WTC11 (cell line): ENCODE measurements at regions not wholly inside any gene's neighbourhood (a gene's known extent, or its start where the extent isn't known, plus 50 kb on each side); places are given as distances from the start of the nearest gene placed in this dataset.

Source experiments
- ATAC-seq: fragments of 200-7000 bp; cut with Tn5 transposase; 2 replicates; pipeline ENCODE4 v1.10.0; 2021; ENCODE audit warnings: mild to moderate bottlenecking, moderate library complexity
- CTCF ChIA-PET: fragments of 300-600 bp; sonication (Branson Sonifier 250); formaldehyde crosslinking; loops from one replicate; lab custom pipeline; 2021; ENCODE audit warnings: antibody characterized with exemption; lab: Charles Lee
- POLR2A ChIA-PET: fragments of 350-600 bp; sonication (Branson Sonifier 250); formaldehyde crosslinking; loops from one replicate; lab custom pipeline; 2021; ENCODE audit warnings: antibody characterized with exemption; lab: Charles Lee
- DNase-seq: peaks from one replicate; pipeline ENCODE4 v3.0.0; 2021; ENCODE audit warnings: low spot score
- H3K27ac Mint-ChIP-seq: 2 replicates; pipeline ENCODE4 v1.8.0; 2021; ENCODE audit warnings: mixed read lengths
- H3K27me3 Mint-ChIP-seq: 2 replicates; pipeline ENCODE4 v1.8.0; 2021; ENCODE audit warnings: low read depth, mild to moderate bottlenecking, moderate library complexity, mixed read lengths
- H3K36me3 Mint-ChIP-seq: 2 replicates; pipeline ENCODE4 v1.8.0; 2021; ENCODE audit warnings: mixed read lengths
- H3K4me1 Mint-ChIP-seq: 2 replicates; pipeline ENCODE4 v1.8.0; 2022; ENCODE audit warnings: mixed read lengths
- H3K4me3 Mint-ChIP-seq: 2 replicates; pipeline ENCODE4 v1.8.0; 2021; ENCODE audit warnings: mild to moderate bottlenecking, moderate library complexity, mixed read lengths
- H3K9me3 Mint-ChIP-seq: 2 replicates; pipeline ENCODE4 v1.8.0; 2021; ENCODE audit warnings: mixed read lengths
- CREM ChIP-seq: sonication (generic); formaldehyde crosslinking; IDR thresholded peaks from 2 replicates; pipeline ENCODE4 v1.8.1; 2022; ENCODE audit warnings: mild to moderate bottlenecking, missing genetic modification reagents, moderate library complexity
- ELF4 ChIP-seq: sonication (generic); formaldehyde crosslinking; IDR thresholded peaks from 2 replicates; pipeline ENCODE4 v1.8.1; 2022; ENCODE audit warnings: low read depth, mild to moderate bottlenecking, moderate library complexity, missing genetic modification reagents
- GABPB1 ChIP-seq: sonication (generic); formaldehyde crosslinking; IDR thresholded peaks from 2 replicates; pipeline ENCODE4 v1.8.1; 2023; ENCODE audit warnings: mild to moderate bottlenecking, missing genetic modification reagents
- GTF2I ChIP-seq: fragments of 250-450 bp; sonication (Bioruptor Pico); conservative IDR thresholded peaks from 2 replicates; pipeline ENCODE4 v1.4.0; 2021; ENCODE audit warnings: mild to moderate bottlenecking
- JUN ChIP-seq: sonication (generic); formaldehyde crosslinking; IDR thresholded peaks from 2 replicates; pipeline ENCODE4 v1.8.0; 2023; ENCODE audit warnings: mild to moderate bottlenecking, missing genetic modification reagents
- NFE2L1 ChIP-seq: sonication (generic); formaldehyde crosslinking; IDR thresholded peaks from 2 replicates; pipeline ENCODE4 v1.8.1; 2023; ENCODE audit warnings: missing genetic modification reagents
- NFYB ChIP-seq: sonication (generic); formaldehyde crosslinking; conservative IDR thresholded peaks from 2 replicates; pipeline ENCODE4 v1.8.0; 2022; ENCODE audit warnings: low read depth, missing genetic modification reagents
- PRRX2 ChIP-seq: fragments of 250-450 bp; sonication (Bioruptor Pico); IDR thresholded peaks from 2 replicates; pipeline ENCODE4 v1.8.0; 2021; ENCODE audit warnings: mild to moderate bottlenecking
- RELA ChIP-seq: sonication (generic); formaldehyde crosslinking; IDR thresholded peaks from 2 replicates; pipeline ENCODE4 v1.8.1; 2022; ENCODE audit warnings: missing genetic modification reagents, mild to moderate bottlenecking, borderline replicate concordance
- TEAD4 ChIP-seq: sonication (generic); formaldehyde crosslinking; IDR thresholded peaks from 2 replicates; pipeline ENCODE4 v1.8.0; 2022; ENCODE audit warnings: mild to moderate bottlenecking, missing genetic modification reagents
- ZBTB43 ChIP-seq: sonication (generic); formaldehyde crosslinking; IDR thresholded peaks from 2 replicates; pipeline ENCODE4 v1.8.1; 2023; ENCODE audit warnings: mild to moderate bottlenecking, missing genetic modification reagents
- ZNF121 ChIP-seq: sonication (generic); formaldehyde crosslinking; IDR thresholded peaks from 2 replicates; pipeline ENCODE4 v1.8.0; 2023; ENCODE audit warnings: missing genetic modification reagents
- ZNF317 ChIP-seq: sonication (generic); formaldehyde crosslinking; IDR thresholded peaks from 2 replicates; pipeline ENCODE4 v1.8.1; 2023; ENCODE audit warnings: low read depth, mild to moderate bottlenecking, moderate library complexity, missing genetic modification reagents, borderline replicate concordance
- ZNF423 ChIP-seq: fragments of 250-450 bp; sonication (Bioruptor Pico); IDR thresholded peaks from 2 replicates; pipeline ENCODE4 v2.1.2; 2022; ENCODE audit warnings: mild to moderate bottlenecking, moderate library complexity
- TF ChIP-seq, protein P1 (sequence below): sonication (generic); formaldehyde crosslinking; IDR thresholded peaks from 2 replicates; pipeline ENCODE4 v1.8.1; 2022; ENCODE audit warnings: low read depth, missing genetic modification reagents, borderline replicate concordance
- TF ChIP-seq, protein P2 (sequence below): sonication (generic); formaldehyde crosslinking; IDR thresholded peaks from 2 replicates; pipeline ENCODE4 v1.8.1; 2023; ENCODE audit warnings: mild to moderate bottlenecking, missing genetic modification reagents, moderate library complexity
- TF ChIP-seq, protein P3 (sequence below): sonication (generic); formaldehyde crosslinking; IDR thresholded peaks from 2 replicates; pipeline ENCODE4 v1.8.0; 2022; ENCODE audit warnings: mild to moderate bottlenecking, missing genetic modification reagents
- TF ChIP-seq, protein P4 (sequence below): sonication (generic); formaldehyde crosslinking; IDR thresholded peaks from 2 replicates; pipeline ENCODE4 v1.8.1; 2022; ENCODE audit warnings: mild to moderate bottlenecking, missing genetic modification reagents, moderate library complexity, borderline replicate concordance
- TF ChIP-seq, protein P5 (sequence below): sonication (generic); formaldehyde crosslinking; IDR thresholded peaks from 2 replicates; pipeline ENCODE4 v1.8.0; 2022; ENCODE audit warnings: mild to moderate bottlenecking, missing genetic modification reagents

DNA sequence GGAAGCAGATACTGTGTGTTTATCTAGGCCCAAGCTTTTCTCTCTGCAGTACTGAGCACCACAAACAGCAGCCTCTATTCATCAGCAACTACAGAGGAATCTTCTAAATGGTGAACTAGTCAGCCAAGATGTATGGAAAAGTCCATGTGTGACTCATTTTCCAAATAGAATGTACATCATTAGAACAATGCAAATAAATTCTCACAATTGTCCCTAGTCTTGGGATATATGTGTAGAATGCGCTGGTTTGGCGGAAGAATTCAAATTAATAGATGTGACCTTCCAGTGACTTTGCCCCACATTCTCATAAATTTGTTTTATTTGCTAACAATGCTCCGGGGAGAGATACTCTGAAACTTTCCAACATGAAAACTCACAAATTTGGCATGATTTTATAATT, 436.2 kb downstream of the CBLN4 start (continued):
- TF ChIP-seq ZNF121 (CRISPR knock-in tag): no peak
- TF ChIP-seq, protein P1, sequence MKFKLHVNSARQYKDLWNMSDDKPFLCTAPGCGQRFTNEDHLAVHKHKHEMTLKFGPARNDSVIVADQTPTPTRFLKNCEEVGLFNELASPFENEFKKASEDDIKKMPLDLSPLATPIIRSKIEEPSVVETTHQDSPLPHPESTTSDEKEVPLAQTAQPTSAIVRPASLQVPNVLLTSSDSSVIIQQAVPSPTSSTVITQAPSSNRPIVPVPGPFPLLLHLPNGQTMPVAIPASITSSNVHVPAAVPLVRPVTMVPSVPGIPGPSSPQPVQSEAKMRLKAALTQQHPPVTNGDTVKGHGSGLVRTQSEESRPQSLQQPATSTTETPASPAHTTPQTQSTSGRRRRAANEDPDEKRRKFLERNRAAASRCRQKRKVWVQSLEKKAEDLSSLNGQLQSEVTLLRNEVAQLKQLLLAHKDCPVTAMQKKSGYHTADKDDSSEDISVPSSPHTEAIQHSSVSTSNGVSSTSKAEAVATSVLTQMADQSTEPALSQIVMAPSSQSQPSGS: no peak
- TF ChIP-seq, all 79 proteins: peak for 0

GRCh38 chr20:55567826-55568225, 437.5 kb downstream of the CBLN4 start:
- CTCF ChIA-PET: no interaction called here
- POLR2A ChIA-PET: no interaction called here
- DNase-seq: no peak
- Mint-ChIP-seq H3K27me3 (peaks cover 4% of the 10 kb centered on the region), H3K4me1 (no peaks in the 10 kb centered on the region), H3K36me3 (peaks cover 79% of the 10 kb centered on the region), H3K27ac (no peak overlapping the region), H3K9me3 (peaks cover 92% of the 10 kb centered on the region), H3K4me3 (no peak overlapping the region)
- no peak for ATAC-seq
- TF ChIP-seq CREM (no peak), NFE2L1 (CRISPR knock-in tag) (no peak), NFYB (CRISPR knock-in tag) (no peak), RELA (CRISPR knock-in tag) (no peak), ZNF317 (CRISPR knock-in tag) (no peak), ZBTB43 (CRISPR knock-in tag) (no peak)
- TF ChIP-seq, protein P2, sequence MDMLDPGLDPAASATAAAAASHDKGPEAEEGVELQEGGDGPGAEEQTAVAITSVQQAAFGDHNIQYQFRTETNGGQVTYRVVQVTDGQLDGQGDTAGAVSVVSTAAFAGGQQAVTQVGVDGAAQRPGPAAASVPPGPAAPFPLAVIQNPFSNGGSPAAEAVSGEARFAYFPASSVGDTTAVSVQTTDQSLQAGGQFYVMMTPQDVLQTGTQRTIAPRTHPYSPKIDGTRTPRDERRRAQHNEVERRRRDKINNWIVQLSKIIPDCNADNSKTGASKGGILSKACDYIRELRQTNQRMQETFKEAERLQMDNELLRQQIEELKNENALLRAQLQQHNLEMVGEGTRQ: no peak
- TF ChIP-seq, protein P3, sequence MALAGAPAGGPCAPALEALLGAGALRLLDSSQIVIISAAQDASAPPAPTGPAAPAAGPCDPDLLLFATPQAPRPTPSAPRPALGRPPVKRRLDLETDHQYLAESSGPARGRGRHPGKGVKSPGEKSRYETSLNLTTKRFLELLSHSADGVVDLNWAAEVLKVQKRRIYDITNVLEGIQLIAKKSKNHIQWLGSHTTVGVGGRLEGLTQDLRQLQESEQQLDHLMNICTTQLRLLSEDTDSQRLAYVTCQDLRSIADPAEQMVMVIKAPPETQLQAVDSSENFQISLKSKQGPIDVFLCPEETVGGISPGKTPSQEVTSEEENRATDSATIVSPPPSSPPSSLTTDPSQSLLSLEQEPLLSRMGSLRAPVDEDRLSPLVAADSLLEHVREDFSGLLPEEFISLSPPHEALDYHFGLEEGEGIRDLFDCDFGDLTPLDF (CRISPR knock-in tag): no peak

DNA sequence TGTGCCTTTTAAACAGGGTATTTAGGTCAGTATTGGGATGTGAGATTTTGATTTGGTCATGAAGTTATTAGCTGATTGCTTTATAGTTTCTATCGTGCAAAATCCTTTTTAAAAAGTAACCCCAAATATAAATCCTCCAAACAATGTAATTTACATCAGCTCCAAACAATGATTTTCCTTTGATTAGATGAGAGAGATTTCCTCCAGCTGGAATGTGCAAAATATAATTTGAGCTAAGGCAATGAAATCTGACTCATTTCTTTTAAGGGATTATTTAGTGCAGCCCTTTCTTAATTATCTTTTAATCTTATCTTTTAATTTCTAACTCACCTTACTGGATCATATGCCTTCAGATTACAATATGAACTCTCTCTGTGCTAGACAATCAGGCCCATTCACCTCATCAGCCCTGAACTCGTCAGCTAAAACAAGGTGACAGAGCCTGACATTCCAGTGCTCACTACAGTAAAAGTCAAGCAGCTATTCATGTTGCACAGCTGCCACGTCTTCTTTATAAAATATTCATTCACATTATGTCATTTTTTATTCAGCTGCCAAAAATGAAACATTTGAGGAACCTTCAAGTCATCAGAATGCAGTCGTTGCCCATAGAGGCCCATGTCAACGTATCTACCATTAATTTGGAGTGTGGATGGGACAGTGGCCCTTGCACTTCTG, 440.1 kb downstream of the CBLN4 start:
- Mint-ChIP-seq H3K36me3 (peaks cover 70% of the 10 kb centered on the region), H3K4me3 (no peak overlapping the region)
- ATAC-seq: no peak

More for the DNA sequence above, 440.1 kb downstream of the CBLN4 start:
- Mint-ChIP-seq H3K4me1 (no peaks in the 10 kb centered on the region), H3K27ac (no peak overlapping the region), H3K27me3 (peaks cover 4% of the 10 kb centered on the region), H3K9me3 (peaks cover 83% of the 10 kb centered on the region)
- no peak for DNase-seq
- TF ChIP-seq ELF4: no peak
- no peak for TF ChIP-seq JUN
- TF ChIP-seq TEAD4 (CRISPR knock-in tag): no peak
- no peak for TF ChIP-seq PRRX2
- no peak for TF ChIP-seq GABPB1 (CRISPR knock-in tag)
- TF ChIP-seq, protein P4, sequence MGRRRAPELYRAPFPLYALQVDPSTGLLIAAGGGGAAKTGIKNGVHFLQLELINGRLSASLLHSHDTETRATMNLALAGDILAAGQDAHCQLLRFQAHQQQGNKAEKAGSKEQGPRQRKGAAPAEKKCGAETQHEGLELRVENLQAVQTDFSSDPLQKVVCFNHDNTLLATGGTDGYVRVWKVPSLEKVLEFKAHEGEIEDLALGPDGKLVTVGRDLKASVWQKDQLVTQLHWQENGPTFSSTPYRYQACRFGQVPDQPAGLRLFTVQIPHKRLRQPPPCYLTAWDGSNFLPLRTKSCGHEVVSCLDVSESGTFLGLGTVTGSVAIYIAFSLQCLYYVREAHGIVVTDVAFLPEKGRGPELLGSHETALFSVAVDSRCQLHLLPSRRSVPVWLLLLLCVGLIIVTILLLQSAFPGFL (CRISPR knock-in tag): no peak
- TF ChIP-seq, protein P3 (CRISPR knock-in tag): no peak
- TF ChIP-seq, protein P5, sequence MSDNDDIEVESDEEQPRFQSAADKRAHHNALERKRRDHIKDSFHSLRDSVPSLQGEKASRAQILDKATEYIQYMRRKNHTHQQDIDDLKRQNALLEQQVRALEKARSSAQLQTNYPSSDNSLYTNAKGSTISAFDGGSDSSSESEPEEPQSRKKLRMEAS (CRISPR knock-in tag): no peak
- no peak for TF ChIP-seq GTF2I (CRISPR knock-in tag)
- no peak for TF ChIP-seq ZNF423 (CRISPR knock-in tag)
- ChIA-PET CTCF (no interaction called here), POLR2A (no interaction called here)
